GM12892 (cell line): ENCODE measurements at regions not wholly inside any gene's neighbourhood (a gene's known extent, or its start where the extent isn't known, plus 50 kb on each side); places are given as distances from the start of the nearest gene placed in this dataset.

Source experiments
- DNase-seq: peaks from one replicate; pipeline ENCODE4 v3.0.0; 2011; ENCODE audit not compliant: insufficient read length
- FAIRE-seq: peaks from 2 replicates; lab custom pipeline; 2011; peaks lifted over from hg19 to GRCh38; lab: Jason Lieb, UNC
- POLR2A ChIP-seq: IDR thresholded peaks from 2 replicates; pipeline ENCODE4 v1.6.1; 2011; ENCODE audit warnings: low read depth, low read length, control low read depth
- POLR2AphosphoS5 ChIP-seq: IDR thresholded peaks from 2 replicates; pipeline ENCODE4 v1.6.1; 2011; ENCODE audit warnings: low read depth, low read length, control low read depth
- TAF1 ChIP-seq: IDR thresholded peaks from 2 replicates; pipeline ENCODE4 v1.6.1; 2011; ENCODE audit warnings: low read depth, mild to moderate bottlenecking, control low read depth, low read length, borderline replicate concordance

DNA sequence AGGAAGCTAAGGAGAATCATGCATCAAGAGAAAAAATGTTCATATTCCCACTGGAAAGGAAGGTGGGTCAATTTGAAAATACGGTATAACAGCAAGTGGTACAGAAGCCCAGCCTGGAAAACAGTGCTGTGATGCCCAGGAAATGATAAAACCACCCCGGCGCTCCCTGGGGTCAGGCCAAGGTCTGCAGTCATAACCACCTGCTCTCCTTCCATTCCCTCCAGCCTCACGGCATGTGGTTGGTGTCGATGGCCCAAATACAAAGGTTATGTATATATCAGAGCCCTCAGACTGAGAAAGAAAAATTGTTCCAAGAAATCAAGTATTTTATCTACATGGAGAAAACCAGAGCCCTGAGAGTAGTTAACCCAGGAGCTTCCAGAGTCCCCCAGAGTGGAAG is 208.1 kb upstream of the CDYL start:
- no peak for DNase-seq
- FAIRE-seq: no peak
- no peak for TF ChIP-seq POLR2A
- TF ChIP-seq POLR2AphosphoS5: no peak
- no peak for TF ChIP-seq TAF1

DNA sequence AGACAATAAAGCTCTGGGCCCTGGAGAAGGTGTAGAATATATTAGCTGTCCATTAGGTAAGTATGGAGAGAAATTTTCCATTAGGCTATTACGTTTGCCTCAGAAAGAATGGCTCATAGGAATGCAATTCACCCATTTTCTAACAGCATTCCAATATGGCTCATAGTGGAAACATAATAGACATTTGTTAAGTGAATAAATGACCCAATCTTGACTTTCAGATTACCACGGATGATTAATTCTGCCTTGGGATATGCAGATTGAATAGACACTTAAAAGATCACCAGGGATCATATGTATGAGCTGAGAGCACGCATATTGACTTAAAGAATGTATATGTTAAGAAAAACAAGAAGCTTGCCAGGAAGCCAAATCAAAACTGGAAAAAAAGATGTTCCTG is 209.1 kb upstream of the CDYL start:
- FAIRE-seq (no peak), DNase-seq (no peak)
- no peak for TF ChIP-seq POLR2AphosphoS5
- TF ChIP-seq TAF1: no peak
- TF ChIP-seq POLR2A: no peak

DNA sequence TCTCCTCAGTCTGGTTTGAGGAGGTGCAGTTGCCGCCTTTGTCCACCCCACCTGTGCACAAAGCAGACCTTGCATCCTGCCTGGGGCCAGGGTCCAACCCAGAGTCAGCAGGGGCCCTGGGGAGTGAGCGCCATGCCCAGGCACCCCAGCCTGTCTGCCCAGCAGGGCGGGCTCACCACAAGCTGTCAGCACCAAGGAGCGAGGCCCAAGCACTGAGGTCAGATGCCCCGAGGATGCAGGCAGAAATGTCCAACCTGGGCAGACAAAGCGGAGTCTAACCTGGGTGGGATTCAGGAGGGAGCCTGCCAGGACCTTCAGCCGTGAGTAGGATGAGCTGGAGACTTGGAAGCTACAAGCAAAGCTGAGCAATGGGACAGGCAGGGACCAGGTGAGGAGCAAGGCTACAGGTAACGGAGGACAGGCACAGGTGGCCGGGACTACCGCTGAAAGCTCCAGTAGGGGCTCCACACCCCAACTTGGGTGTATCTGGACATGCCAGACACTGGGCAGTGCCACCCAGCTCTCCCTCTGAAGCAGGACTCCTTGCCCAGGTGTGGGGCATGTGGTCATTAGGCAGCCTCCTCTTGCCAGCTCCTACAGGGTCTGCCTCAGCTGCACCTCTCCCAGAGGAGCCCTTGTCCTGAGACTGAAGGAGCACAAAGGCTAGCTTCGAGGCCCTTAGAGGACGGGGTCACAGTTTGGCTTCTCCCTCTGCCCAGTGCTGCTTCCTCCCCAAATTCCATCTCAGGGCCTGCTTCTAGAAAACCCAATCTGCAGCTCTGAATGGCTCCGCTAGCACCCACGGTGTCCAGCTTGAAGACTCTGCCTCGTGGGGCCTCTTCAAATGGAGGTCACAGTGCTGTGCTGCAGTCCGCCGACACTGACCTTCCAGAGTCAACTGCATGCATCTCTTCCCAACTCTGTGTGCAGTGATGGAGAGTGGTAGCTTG is 210.6 kb upstream of the CDYL start:
- TF ChIP-seq POLR2A (no peak), POLR2AphosphoS5 (no peak), TAF1 (no peak)
- DNase-seq (no peak), FAIRE-seq (no peak)

DNA sequence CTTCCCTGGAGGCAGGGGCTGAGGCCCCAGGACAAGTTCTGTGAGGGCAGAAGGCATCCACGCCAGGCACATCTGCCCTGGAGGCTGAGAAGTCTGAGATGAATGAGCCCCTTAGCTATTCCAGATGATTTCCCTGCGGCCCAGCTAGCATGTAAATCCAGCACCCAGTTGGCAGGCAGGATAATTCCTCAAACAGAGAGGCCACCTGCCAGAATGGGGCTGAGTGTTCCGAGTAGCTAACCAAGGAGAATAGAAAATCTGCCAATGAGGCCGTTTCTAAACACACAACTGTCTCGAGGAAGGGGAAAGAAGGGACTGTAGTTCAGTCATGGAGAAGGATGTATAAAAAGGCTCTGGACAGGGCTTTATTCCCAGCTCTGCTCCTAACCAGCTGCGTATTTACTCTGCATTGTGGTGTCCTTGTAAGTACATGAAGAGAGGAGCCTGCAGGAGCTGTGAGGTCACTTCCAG is 211.4 kb upstream of the CDYL start:
- DNase-seq: no peak
- no peak for FAIRE-seq
- TF ChIP-seq POLR2A: no peak
- no peak for TF ChIP-seq TAF1
- TF ChIP-seq POLR2AphosphoS5: no peak

DNA sequence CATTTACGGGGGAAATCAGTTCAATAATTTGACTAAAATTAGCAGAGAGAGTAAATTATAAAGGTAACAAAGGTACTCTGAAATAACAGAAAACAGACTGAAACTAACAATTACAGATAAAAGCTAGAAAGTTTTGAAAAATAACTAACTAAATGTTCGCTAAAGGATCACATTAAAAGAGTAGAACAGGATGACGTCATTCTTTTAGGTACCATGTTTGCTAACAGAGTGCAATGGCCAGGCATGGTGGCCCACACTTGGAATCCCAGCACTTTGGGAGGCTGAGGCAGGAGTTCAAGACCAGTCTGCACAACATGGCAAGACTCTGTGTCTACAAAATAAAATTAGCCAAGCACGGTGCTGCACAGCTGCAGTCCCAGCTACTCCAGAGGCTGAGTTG is 212.3 kb upstream of the CDYL start:
- DNase-seq: no peak
- TF ChIP-seq TAF1 (no peak), POLR2A (no peak), POLR2AphosphoS5 (no peak)
- FAIRE-seq: no peak

DNA sequence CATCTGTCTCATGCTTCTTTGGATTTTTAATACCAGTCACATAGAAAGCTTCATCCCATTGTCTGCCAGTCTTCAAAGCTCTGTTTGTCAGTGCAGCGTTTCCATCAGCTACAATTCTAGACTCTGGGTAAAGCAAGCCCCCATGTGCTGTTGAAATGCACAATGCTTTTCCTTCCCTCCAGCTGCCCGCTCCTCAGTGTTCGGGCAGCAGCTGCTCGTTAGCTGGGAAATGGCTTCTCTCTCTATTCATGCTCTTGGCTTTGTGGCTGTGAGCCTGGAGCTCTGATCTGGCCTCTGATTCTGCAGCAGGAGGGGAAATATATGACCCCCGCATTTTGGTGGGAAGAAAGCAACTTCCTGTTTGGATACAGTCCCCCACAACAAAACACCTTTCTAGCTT is 213.0 kb upstream of the CDYL start:
- TF ChIP-seq POLR2A (no peak), POLR2AphosphoS5 (no peak), TAF1 (no peak)
- DNase-seq (no peak), FAIRE-seq (no peak)

DNA sequence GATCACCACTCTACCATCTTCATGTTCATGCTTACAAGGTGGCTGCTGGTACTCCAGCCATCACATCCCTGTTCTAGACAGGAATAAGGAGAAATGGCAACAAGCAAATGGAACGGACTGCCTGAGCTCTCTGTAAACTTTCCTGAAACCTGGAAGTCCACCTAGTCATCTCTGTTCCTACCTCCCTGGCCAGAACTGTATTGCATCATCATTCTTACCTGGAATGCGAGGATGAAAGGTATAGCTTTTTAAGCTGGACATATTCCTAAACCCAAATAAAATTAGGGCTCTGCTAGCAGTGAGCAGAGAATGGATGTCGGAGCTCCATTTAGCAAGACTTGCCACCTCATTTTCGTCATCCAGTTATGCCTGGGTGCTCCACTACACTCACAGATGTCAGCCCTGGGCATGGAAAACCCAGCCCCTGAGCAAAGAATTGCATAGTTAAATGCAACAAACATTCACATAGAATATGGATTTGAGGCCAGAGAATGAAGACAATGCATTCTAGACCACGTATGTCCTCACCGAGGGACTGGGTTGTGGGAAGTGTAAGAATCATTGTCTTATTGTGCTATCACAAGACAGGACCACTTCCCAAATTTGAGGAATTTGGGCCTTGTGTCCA is 214.3 kb upstream of the CDYL start:
- TF ChIP-seq POLR2A: no peak
- TF ChIP-seq POLR2AphosphoS5: no peak
- no peak for TF ChIP-seq TAF1
- DNase-seq: no peak
- FAIRE-seq: no peak

DNA sequence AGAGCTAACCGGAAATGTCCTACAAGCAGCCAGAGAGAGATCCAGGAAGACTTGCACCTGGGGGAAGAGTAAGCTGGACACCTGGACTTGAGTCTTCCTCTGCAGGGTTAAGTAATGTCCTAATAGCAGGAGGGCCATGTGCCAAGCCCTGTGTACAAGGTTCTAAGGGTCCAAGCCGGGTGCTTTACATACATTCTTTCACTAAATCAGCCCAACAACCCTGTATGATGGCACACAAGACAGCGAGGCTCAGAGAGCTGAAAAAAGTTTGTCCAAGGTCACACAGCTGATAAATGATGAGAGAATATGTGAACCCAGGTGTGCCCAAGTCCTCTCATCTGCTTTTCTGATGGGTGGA is 215.1 kb upstream of the CDYL start:
- no peak for TF ChIP-seq TAF1
- no peak for TF ChIP-seq POLR2A
- no peak for TF ChIP-seq POLR2AphosphoS5
- FAIRE-seq (no peak), DNase-seq (no peak)

DNA sequence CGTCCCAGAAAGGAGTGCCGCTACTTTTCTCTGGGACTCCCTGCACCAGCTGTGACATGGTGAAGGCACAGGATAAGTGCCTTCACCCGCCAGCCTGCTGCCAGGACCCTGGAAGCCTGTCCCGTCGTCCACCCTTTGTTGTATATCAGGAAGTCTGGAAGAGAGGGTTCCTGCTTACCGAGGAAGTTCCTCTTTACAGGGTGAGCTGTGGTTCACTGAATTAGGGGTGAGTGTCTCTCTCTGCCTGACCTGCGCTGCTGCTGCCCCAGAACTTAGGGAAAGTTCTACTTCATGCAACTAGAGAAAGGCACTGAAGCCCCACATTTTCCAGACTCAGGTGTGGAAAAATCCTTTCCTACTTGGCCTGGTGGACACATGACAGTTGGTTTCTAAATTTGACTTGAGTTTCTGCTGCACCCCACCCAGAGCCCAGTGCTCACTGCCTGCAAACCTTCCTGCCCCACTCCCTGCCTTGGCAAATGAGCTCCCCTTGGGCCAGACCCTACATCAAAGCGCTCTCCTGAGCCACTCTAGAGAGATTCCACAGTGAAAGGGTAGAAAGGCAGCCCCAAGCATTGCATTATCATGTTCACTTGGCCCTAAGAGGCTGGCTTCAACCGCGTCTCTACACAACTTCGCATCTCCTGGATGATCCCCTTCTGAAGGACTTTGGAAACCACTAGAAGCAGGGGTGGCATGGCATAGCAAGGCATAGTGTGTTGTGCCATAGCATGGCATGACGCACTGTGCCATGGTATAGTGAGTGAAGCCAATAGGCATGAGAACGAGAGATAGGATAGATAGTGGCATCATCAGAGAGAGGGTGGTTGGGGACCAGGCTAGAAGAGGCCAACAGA is 215.8 kb upstream of the CDYL start:
- DNase-seq (no peak), FAIRE-seq (no peak)
- TF ChIP-seq POLR2AphosphoS5 (no peak), POLR2A (no peak), TAF1 (no peak)

DNA sequence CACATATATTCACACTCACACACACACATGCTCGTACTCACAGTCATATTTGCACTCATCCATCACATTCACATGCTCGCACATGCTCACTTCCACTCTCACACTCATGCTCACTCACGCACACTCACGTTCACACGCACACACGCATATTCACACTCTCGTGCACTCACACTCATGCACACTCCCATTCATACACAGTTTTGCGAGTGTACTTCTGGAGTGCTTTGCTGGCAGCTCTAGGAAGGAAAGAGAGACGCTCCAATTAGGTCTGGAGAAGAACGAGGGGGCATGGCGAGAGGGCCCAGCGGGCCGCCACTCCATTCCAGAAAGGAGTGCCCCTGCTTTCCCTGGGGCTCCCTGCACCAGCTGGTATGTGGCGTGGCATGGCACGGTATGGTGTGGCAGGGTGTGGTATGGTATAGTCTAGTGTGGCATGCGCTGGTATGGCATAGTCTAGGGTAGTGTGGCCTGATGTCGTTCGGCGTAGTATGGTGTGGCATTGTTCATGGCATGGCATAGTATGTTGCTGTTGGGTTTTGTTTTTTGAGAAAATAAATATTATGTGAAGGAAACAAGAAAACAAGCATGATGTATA is 216.8 kb upstream of the CDYL start:
- DNase-seq (no peak), FAIRE-seq (no peak)
- TF ChIP-seq POLR2A (no peak), TAF1 (no peak)

DNA sequence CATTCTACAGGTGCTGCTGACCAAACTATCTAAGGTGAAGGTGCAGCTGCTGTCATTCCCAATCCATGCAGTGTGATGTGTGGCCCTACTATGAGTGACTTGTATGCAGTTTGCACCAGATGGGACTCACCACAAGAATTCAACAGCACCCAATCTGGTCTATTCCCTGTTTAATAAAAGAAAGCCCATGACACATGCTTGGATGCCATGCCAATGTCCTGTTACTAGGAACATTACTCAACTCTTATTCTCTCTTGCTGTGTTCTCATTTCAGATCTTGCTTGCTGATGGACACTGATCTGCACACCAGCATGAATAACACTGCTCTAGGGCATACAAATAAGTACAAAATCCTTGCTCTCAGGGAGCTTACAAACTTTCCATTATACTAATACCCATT is 221.6 kb upstream of the CDYL start:
- DNase-seq (no peak), FAIRE-seq (no peak)
- TF ChIP-seq TAF1 (no peak), POLR2AphosphoS5 (no peak)
